ENCODE measurements at regions not wholly inside any gene's neighbourhood (a gene's known extent, or its start where the extent isn't known, plus 50 kb on each side); places are given as distances from the start of the nearest gene placed in this dataset.
A peak's percentile ranks its signal among the peaks of the same experiment; 100 is the strongest.

GRCh38 chr3:190252080-190252479 is 70.2 kb downstream of the CLDN1 start:
- no peak for DNase-seq (ENCODE audit: low read depth in 4 of 4, low spot score in 2 of 4)

GRCh38 chr3:190249414-190249813 is 72.8 kb downstream of the CLDN1 start:
- no peak for DNase-seq (ENCODE audit: low read depth in 4 of 4, low spot score in 2 of 4)

- no peak for DNase-seq (ENCODE audit: low read depth in 4 of 4, low spot score in 2 of 4)
Observed at GRCh38 chr3:190242147-190242546, 80.1 kb downstream of the CLDN1 start.

GRCh38 chr3:190239325-190239724 is 82.9 kb downstream of the CLDN1 start:
- no peak for DNase-seq (ENCODE audit: low read depth in 4 of 4, low spot score in 2 of 4)

- DNase-seq (ENCODE audit: low read depth in 4 of 4, low spot score in 2 of 4) = no peak
Observed at GRCh38 chr3:190238871-190239270, 83.4 kb downstream of the CLDN1 start.

GRCh38 chr3:190234621-190235020 is 87.6 kb downstream of the CLDN1 start:
- DNase-seq (ENCODE audit: low read depth in 4 of 4, low spot score in 2 of 4) = no peak

GRCh38 chr3:190229632-190230424 is 92.4 kb downstream of the CLDN1 start:
- no peak for DNase-seq (ENCODE audit: low read depth in 4 of 4, low spot score in 2 of 4)

- no peak for DNase-seq (ENCODE audit: low read depth in 4 of 4, low spot score in 2 of 4)
Observed at GRCh38 chr3:190227064-190227463, 95.2 kb downstream of the CLDN1 start.

- DNase-seq (ENCODE audit: low read depth in 4 of 4, low spot score in 2 of 4) = no peak
Observed at GRCh38 chr3:190224863-190225692, 97.2 kb downstream of the CLDN1 start.

GRCh38 chr3:190224456-190224855 is 97.8 kb downstream of the CLDN1 start:
- no peak for DNase-seq (ENCODE audit: low read depth in 4 of 4, low spot score in 2 of 4)

GRCh38 chr3:190222916-190223315 is 99.3 kb downstream of the CLDN1 start:
- DNase-seq (ENCODE audit: low read depth in 4 of 4, low spot score in 2 of 4) = no peak

- no peak for DNase-seq (ENCODE audit: low read depth in 4 of 4, low spot score in 2 of 4)
Observed at GRCh38 chr3:190222360-190222759, 99.9 kb downstream of the CLDN1 start.

- no peak for DNase-seq (ENCODE audit: low read depth in 4 of 4, low spot score in 2 of 4)
Observed at GRCh38 chr3:190220362-190220761, 99.7 kb upstream of the P3H2 start.

- no peak for DNase-seq (ENCODE audit: low read depth in 4 of 4, low spot score in 2 of 4)
Observed at GRCh38 chr3:190217081-190217480, 96.4 kb upstream of the P3H2 start.

- no peak for DNase-seq (ENCODE audit: low read depth in 4 of 4, low spot score in 2 of 4)
Observed at GRCh38 chr3:190213727-190214126, 93.0 kb upstream of the P3H2 start.

- DNase-seq (ENCODE audit: low read depth in 4 of 4, low spot score in 2 of 4) = no peak
Observed at GRCh38 chr3:190210608-190211007, 89.9 kb upstream of the P3H2 start.

GRCh38 chr3:190209533-190209932 is 88.8 kb upstream of the P3H2 start:
- no peak for DNase-seq (ENCODE audit: low read depth in 4 of 4, low spot score in 2 of 4)

- DNase-seq (ENCODE audit: low read depth in 4 of 4, low spot score in 2 of 4) = no peak
Observed at GRCh38 chr3:190208196-190208595, 87.5 kb upstream of the P3H2 start.

GRCh38 chr3:190205739-190206138 is 85.0 kb upstream of the P3H2 start:
- no peak for DNase-seq (ENCODE audit: low read depth in 4 of 4, low spot score in 2 of 4)

GRCh38 chr3:190204200-190204599 is 83.5 kb upstream of the P3H2 start:
- no peak for DNase-seq (ENCODE audit: low read depth in 4 of 4, low spot score in 2 of 4)

GRCh38 chr3:190197346-190197763 is 76.7 kb upstream of the P3H2 start:
- DNase-seq (ENCODE audit: low read depth in 4 of 4, low spot score in 2 of 4) = peak in 1 of 4 donors; percentile 37

GRCh38 chr3:190194506-190194905 is 73.8 kb upstream of the P3H2 start:
- no peak for DNase-seq (ENCODE audit: low read depth in 4 of 4, low spot score in 2 of 4)
